Activated CD4-positive, alpha-beta T cell treated with anti-CD3 and anti-CD28 coated beads, Interleukin-2, amount 50 U/mL, for 4 hours (primary cell): ENCODE measurements at regions not wholly inside any gene's neighbourhood (a gene's known extent, or its start where the extent isn't known, plus 50 kb on each side); places are given as distances from the start of the nearest gene placed in this dataset.
"Not testable (repeated sequence)": the region's sequence is repeated elsewhere in the genome, so short reads cannot be mapped to it uniquely, and the experiment has no call there.

Experiments
- DNase-seq, 2 experiments: peaks; one replicate each; pipeline ENCODE4 v3.0.0-alpha.2; 2020

DNA sequence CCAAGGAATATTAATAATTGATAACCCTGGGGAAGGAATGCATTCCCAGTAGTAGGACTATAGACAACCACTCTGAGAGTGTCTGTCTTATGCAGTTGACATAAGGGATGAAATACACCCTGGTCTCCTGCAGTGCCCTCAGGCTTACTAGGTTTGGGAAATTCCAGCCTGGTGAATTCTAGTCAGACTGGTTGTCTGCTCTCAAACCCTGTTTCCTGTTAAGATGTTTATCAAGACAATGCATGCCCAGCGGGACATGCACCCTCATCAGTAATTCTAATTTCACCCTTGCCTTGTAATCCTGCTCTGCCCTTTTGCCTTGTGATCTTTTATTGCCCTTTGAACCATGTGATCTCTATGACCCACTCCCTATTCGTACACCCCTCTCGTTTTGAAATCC lies 886.0 kb upstream of the MDGA2 start:
- DNase-seq, result not testable (repeated sequence)

DNA sequence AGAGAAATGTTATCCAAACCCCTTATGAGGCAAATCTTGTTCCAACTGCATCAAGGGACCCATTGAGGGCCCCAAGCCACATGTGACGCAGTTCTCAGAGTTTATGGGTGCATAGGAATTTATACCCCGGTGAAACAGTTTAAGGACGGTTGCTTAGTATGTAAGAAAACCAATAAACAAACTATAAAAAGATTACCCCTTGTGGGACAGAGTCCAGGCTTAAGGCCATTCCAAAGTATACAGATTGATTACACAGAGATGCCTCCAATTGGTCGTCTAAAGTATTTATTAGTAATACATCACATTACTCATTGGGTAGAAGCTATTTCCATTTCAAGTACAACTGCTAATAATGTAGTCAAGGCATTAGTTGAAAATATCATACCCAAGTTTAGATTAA lies 885.0 kb upstream of the MDGA2 start:
- no peak for DNase-seq

DNA sequence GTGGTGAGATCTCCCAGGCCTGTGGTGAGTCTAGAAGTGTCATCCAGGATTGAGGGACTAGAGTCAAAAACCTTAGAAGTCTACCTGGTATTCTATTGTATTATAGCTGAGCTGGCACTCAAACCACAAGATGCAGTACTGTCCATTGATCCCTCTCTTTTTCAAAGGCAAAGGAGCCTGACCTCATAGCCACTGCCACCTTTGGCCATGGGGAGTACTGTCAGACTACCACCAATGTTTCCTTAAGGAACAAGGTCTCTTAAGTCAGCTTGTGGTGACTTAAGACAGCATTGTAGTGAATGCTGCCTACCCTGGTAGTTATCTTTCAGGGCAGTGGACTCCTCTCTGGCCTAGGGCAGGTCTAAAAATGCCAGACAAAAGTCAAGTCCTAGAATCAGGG lies 878.0 kb upstream of the MDGA2 start:
- no peak for DNase-seq

DNA sequence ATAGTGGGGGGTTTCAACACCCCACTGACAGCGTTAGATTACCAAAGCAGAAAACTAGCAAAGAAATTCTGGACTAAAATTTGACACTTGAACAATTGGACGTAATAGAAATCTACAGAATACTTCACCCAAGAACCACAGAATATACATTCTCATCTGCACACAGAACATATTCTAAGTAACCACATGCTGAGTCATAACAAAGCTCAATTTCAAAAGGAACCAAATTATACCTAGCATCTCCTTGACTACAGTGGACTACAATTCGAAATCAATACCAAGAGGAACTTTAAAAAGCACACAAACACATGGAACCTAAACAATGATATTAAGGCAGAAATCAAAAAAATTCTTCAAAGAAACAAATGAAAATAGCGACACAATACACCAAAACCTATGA lies 871.6 kb upstream of the MDGA2 start:
- no peak for DNase-seq

DNA sequence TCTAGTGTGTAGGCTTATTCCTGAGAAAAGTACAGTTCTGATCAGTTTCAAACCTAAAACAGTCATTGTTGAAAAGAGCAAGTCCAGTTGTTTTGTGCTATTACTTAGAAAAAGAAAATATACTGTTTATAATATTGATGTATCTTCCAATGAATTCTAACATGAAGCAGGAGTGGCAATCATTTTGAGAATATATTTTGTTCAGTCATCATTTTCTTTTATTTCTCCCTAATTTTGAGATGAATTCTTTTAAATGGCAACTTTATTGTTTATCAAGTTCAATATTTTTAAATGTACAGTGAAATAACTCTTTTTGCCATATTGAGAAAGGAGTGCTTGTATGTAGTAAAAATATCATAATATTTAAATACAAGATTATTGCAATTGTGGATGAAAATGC lies 862.2 kb upstream of the MDGA2 start:
- no peak for DNase-seq

DNA sequence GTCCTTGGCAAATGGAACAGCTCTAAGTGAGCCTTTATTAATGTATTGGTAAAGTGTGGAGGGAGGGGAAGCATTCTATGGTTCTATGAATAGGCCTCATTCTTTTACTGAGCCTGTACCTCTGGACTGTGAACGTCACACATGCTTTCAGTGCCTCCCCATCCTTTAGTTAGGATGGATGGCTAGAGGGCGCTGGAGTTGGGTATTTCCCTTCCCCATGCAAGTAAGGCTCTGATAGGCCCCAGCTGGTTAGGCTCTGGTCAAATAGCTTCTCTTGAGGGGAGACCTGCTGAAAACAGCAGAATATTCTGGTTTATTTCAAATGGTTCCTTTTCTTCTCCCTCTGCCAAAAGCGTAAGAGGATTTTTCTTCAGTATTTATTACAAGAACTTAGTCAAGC lies 860.9 kb upstream of the MDGA2 start:
- DNase-seq, result no peak

DNA sequence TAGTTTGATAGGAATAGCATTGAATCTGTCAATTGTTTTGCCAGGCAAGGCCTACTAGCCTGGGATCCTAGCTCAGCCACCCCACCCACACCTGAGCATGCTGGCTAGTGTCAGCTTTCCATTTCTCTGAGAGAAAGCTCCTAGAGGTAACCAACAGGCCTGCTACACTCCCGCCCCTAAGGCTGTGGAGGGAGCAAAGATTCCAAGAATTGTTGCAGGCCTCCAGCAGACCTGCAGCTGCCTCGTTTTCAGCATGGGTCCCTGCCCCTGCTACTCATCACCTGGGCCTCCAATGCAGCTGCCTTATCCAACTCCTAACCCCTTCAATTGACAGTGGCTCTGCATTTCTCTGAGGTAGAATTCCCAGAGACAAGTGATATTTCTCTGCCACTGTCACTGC lies 852.4 kb upstream of the MDGA2 start:
- no peak for DNase-seq

DNA sequence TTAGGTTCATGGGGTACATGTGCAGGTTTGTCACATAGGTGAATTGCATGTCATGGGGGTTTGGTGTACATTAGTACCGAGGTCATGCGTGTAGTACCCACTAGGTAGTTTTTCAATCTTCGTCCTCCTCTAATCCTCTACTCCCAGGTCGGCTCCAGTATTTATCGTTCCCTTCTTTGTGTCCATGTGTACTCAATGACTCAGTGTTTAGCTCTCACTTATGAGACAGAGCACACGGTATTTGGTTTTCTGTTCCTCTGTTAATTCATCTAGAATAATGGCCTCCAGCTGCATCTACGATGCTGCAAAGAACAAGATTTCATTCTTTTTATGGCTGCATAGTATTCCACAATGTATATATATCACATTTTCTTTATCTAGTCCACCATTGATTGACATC lies 850.9 kb upstream of the MDGA2 start:
- DNase-seq, result no peak

DNA sequence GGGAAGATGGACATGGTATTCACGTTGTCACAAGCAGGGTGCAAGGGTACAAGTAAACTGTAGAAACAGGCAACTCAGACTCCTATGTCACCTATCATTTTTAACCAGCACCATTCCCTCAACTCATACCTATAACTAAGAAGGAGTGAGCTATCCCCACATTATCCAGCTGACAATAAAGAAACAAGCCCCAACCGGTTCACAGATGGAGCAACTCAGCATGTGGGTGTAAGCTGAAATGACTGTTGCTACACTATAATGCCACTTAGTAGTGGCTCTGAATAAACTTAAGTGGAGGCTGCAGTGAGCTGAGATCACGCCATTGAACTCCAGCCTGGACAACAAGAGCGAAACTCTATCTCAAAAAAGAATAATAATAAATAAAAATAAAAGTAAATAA lies 829.5 kb upstream of the MDGA2 start:
- no peak for DNase-seq

DNA sequence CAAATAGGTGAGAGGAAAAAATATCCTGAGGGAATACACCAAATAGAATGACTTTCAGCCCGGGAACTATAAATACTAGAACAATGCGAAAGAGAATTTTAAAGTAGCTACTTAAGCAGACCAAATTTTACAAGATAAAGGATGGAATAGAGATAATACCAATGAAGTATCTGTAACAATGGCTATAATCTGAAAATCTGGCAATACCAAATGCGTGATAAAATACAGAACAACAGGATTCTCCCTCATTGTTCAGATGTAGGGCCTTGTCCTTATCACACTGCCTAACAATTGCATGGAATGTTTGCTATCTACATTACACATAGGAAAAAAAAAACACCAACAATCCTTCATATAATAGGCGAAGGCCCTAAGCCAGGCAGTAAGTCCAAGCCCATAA lies 815.4 kb upstream of the MDGA2 start:
- no peak for DNase-seq

DNA sequence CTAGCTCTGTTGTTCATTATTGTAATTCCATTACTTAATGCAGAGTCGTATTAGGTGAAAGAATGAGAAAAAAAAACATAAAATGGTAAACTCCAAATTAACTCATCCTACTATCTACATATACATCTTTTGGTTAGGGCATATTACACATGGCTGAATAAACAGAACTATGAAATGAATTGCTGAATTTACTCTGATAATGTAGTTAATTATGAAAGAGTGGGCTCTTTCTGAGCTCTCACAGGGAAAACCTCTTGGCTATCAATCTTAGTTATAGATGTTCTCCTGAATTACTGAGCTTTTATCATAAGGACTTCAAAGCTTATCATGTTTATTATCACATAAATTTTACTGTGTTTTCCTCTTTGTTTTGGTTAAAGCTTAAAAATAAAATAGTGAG lies 798.5 kb upstream of the MDGA2 start:
- DNase-seq, result no peak

DNA sequence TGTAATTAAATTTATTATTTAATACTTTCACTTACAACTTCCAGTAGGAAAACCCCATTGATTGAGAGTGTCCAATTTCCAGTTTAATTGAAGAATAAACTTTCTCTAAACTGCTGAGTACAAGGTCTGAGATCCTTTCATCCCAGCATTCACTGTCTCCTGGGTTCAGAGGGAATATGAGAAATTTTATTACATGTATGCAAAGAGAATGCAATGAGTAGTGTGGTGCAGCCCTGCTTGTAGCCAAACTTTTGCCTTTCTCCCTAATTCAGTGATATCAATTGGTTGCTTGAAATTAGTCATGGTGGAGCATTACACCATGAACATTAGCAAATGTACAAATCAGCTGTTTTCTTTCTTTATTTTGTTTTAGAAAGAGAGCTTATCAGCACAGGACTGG lies 780.6 kb upstream of the MDGA2 start:
- DNase-seq, result no peak

DNA sequence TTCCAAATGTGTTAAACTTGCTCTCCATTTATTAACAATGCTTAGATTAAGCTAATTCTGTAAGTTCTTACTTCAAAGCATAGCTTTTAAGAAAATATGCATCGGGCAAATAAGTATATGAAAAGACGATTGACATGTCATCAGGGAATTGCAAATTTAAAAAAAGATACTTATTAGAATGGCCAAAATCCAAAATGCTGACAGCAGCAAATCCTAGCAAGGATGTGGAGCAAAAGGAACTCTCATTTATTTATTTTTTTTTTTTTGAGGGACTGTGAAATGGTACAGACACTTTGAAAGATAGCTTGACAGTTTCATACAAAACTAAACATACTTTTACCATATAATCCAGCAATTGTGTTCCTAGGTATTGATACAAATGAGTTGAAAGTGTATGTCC lies 779.5 kb upstream of the MDGA2 start:
- DNase-seq, result no peak

DNA sequence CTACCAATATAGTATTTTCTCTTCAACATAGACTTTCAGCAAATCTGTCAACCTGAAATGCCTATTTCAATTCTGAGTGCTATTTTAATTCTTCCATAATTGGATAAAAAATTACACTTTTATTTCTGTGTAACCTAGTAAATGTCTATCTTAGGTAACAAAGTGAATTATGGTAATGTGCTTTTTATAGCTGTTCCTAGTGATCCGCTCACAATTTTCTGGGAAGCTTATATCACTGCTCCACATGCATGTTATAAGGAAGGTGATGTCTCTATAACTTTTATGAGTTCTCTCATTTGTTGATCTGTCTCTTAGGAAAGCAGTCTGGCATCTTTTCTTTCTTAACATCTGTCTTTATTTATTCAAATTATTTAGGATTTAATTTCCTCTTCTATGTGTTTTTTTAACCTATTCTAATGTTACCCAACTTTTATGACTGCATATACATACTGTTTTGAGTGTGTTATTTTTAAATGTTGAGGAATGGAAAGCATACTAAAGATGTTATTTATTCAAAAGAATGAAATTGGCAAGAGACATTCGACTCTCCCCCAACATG lies 777.1 kb upstream of the MDGA2 start:
- DNase-seq, result no peak

DNA sequence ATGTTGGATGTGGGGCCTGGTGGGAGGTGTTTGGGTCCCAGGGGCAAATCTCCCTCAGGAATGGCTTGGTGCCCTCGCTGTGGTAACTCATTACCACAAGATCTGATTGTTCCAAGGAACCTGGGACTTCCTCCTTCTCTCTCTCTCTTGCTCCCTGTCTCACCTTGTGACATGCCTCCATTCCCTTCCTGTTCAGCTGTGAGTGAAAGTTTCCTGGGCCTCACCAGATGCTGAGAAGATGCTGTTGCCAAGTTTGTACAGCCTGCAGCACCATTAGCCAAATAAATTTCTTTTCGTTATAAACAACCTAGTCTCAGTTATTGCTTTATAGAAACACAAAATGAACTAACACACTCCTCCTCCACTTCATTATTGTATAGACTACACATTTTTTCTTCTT lies 759.8 kb upstream of the MDGA2 start:
- no peak for DNase-seq

DNA sequence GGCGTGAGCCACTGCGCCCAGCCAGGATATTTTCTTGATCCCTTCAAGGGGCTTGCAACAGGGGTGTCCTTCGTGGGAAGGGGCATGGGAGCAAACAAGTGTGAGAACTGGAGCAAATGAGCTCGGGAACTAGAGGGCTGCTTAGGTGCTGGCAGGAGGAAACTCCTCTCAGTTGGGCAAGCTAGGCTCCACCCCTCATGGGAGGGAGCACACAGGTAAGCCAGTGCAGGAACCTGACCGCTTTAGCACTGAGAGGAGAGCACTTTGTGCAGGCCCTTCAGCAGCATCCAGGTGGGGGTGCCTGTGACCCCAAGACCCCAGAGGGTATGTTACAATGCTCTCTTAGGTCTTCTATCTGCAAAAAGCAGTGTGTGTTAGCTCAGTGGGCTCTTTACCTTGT lies 755.4 kb upstream of the MDGA2 start:
- DNase-seq, result no peak

DNA sequence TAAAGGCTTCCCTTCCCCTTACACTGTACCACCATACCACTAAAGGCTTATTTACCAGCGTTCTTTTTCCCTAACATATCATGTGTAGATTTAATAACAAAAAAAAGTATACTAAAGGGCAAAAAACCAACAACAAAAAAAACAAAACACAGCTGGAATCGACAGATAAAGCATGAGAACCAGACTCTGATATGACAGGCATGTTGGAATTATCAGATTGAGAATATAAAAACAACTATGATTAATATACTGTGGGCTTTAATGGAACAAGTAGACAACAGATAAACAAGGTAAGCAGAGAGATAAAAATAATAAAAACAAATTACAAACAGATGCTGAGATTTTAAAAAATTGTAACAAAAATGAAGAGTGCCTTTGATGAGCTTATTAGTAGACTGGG lies 754.1 kb upstream of the MDGA2 start:
- DNase-seq, result no peak

DNA sequence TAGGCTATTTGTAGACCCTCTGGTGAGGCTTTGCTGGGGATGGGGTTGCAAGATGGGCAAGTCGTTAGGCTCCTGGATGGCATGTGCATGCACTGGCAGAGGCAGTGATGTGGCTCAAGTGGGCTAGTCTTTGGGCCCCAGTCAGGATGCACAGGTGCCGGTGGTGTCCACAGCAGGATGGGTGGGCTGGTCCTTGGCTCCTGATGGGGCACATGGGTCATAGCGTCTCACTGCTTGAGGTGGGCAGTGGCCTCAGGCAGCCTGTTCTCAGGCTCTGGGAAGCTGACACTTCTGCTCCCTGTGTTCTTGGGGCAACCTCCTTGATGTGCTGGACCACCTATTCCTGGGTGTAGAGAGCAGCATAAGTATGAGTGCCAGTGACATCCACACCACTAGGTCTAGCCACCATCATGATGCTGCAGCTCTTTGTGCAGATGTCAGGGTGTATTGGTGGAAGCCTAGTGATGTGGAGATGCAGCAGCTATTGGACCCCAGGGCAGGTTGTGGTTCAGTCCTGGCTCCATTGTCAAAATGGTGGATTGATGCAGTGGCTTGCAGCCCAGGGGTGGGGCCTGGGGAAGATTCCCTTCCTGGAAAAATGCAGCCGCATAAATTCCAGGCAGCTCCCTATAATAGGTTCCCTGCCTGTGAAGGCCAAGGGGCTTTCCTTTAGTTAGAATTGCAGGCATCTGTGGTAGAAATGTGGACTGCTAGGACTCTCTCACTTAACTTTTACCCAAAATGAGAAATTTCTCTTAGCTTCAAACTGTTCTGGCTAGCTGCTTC lies 742.5 kb upstream of the MDGA2 start:
- DNase-seq, result no peak

DNA sequence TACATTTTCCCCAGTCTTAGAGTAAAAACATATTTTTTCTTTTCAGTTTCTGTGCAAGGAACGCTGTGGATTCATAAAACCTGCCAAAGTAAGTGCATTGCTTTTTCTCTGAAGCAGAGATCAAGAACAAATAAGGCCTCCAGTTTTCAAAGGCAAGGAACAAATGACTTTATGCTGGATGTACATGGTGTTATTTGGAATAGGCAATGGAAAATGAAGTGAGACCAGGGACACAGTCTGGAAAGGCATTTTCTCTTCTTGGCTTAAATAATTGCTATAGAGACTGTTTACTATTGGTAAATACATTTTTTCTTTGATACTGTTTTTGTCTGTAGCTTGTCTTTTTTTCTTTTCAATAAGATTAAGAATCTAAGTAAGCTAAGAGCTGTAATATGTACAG lies 725.9 kb upstream of the MDGA2 start:
- no peak for DNase-seq

DNA sequence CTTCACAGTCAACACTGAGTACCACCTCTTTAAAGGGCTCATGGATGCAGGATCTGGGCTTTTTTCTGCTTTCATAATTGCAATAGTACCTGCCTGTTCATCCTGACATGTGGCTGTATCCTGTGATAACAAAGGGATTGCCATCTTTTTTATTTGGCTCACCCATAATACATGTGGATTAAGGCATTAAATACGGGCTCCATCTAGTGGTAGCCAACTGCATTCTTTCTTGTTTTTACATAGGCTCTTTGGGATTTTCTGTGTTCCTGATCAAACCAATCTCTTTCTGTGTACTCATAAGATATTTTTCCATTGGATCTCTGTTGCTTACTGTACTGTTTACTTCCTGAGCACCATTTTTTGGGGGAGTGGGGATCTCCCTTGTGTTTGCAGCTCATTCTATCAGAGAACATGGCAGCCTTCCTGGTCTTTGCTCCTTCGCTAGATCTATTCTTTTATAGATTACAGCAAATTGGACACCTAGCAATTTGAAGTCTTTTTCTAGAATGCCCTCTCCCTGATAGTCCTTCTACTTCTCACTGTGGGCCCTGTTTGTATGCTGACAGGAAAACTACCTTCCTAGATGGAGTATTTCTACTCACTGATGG lies 723.4 kb upstream of the MDGA2 start:
- DNase-seq, result no peak

DNA sequence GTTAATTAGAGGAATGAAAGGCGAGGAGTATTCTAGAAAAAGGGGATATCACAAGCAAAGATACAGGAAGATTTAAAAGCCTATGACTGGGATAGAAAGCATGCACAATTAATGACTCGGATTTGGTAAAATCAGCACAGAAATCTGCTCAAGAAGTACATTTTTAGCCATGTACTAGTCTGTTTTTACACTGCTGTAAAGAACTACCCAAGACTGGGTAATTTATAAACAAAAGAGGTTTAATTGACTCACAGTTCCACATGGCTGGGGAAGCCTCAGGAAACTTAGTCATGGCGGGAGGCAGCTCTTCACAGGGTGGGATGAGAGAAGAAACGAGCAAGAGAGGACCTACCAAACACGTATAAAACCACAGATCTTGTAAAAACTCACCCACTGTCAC lies 716.3 kb upstream of the MDGA2 start:
- DNase-seq, result no peak

DNA sequence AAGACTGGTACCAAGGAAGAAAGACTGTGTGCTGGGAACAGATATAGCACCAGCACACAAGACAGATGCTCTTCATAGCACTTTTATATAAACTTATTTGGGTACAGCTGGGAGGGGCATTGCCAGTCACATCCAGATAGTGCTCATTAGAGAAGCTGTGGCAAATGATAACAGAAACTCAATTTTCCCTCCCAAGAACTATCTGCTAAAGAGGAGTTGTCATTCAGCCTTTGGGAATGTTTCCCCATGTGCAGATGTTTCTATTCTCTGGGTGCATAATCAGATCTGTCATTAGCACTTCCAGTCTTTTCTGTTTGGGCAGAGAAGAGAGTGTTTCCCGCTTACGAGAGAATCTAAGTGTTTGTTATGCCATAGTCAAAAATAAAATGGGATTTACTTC lies 714.9 kb upstream of the MDGA2 start:
- DNase-seq, result no peak

DNA sequence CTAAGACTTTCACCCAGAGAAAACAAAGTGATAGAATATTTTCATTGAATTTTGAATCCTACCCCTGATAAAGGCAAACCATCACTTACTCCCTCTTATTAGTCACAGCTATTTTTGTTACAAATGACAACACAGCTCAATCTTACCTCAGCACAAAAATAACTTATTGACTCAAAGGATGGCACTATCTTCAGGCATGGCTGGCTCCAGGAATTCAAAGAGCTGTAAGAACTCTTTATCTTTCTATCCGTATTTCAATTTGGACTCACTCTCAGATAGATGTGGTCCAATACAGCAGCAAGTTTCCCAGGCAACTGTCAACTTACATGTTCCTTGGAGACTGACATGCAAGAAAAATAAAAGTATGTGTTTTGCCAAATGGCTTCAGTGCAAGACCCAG lies 709.4 kb upstream of the MDGA2 start:
- no peak for DNase-seq

DNA sequence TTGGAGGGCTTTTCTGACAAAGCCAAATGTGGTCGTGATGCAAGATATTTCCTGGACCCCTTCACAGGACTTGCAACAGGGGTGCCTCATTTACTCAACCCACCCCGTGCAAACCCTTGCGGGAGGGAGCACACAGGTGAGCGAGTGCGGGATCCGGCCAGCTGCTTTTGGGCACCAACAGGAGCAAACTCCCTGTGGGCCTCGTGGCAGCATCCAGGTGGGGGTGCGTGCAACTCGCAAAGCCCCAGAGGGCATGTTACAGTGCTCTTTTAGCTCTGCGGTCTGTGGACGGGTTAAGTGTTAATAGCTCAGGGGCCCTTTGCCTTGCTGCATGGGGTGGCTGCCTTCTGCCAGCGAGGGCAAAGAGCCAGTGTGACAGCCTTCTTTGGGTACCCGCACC lies 707.6 kb upstream of the MDGA2 start:
- DNase-seq, result no peak

DNA sequence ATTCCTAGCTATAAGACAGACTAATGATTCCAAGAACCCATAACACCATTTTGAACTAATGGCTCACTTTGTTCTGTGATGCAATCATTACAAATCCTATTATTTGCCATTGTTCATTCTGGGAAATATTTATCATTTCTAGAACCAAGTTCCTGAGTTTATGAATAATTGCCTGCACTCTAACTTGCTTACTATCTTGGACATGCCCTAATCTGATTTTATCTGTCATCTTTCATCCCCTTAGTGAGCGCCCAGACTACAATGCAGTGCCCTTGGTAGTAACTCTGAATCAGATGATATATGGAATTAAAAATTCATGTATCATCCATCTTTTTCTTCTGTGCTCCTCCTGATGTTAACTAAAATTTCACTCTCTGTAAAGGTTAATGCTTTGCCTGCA lies 703.1 kb upstream of the MDGA2 start:
- no peak for DNase-seq
